ENCODE measurements at regions not wholly inside any gene's neighbourhood (a gene's known extent, or its start where the extent isn't known, plus 50 kb on each side); places are given as distances from the start of the nearest gene placed in this dataset.

DNA sequence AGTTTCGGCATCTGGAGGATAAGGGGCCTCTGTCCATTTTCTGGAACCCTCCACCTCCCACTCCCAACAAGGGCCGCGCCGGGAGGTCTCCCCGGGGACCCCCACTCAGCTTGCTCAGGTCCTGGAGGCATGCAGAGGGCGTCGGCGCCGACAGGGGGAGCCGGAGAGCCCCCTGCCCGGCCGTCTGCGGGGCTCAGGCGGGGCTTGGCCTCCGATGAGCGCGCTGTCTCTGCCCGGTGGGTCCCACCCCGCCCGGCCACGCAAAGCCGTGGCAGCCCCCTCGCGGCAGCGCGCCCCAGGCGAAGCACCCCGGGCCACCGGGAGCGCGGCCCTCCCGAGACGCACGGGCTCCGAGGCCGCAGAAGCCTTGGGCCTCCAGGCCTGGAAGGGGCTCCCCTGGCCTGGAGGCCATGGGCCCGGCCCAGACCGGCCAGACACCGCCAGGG, 149.7 kb upstream of the ZNF536 start:
- DNase-seq: no peak

DNA sequence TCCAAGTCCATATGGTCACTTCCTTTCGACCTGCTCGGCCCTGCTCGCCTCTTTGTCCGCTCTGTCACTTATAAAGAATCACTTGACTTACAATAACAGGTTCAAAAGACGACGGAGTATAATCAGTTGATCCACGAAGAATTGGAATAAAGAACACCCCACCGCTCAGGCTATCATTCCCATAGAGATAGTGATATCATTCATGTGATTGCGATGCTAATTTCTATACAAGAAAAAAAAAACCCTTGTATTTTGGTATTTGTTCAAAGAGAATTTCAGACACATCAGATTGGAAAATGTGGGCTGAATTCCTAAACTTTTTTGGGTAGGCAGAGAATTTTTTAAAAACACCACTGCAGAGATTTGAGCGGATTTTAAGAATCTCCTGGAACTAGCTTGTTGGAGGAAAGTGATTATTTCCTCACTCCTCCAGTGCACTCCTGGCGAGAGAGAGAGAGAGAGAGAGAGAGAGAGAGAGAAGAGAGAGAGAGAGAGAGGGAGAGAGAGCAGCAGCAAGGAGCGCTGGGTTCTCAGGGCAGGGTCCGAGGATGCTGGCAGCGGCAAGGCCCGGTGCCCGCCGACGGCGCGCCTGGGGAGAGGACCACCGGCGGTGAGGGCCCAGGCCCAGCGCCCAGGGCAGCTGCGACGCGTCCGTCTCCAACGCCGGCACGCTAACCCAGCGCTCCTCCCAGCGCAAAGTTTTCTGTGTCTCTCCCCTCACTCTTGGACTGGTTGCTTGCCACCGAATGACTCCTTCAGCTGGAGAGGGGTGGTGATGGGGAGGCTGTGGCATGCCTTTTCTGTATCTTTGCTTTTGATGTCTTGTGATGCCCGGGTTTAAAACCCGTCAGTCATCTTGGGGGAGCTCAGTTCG, 149.0 kb upstream of the ZNF536 start:
- no peak for DNase-seq

DNA sequence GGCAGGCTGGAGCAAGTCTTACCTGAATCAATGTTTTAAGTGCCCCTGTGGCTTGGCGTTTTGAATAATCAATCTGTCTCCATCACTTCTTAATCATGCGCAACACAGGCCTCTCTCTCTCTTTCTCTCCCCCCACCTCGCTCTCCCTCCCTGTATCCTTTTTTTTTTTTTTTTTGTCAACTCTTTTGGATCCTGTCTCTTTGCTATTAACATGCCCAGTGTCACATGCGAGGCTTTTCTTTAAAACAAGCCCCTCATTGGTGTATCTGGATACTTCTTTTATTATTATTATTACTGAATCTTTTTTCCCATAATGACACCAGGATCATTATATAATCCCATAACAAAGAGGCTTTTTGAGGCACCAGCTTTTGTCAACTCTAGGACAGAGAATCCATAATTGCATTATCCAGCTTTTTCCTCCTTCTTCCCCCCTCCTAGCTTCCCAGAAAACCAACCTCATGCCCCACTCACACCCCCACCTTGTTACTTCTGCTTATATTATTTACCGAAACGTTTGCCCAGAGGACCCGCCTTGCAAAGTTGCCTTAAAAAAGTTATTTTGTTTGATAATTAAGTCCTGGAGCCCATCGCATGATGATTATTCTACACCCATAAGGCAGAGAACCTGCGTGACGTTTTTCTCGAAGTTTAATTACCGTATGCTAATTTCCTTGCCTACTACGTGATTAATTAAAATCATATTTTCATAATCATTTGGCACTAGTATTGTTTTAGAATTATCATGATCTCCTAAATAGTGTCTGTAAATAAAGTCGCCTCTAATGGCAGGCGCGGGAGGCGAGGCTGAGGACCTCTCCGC, 148.1 kb upstream of the ZNF536 start:
- no peak for DNase-seq

DNA sequence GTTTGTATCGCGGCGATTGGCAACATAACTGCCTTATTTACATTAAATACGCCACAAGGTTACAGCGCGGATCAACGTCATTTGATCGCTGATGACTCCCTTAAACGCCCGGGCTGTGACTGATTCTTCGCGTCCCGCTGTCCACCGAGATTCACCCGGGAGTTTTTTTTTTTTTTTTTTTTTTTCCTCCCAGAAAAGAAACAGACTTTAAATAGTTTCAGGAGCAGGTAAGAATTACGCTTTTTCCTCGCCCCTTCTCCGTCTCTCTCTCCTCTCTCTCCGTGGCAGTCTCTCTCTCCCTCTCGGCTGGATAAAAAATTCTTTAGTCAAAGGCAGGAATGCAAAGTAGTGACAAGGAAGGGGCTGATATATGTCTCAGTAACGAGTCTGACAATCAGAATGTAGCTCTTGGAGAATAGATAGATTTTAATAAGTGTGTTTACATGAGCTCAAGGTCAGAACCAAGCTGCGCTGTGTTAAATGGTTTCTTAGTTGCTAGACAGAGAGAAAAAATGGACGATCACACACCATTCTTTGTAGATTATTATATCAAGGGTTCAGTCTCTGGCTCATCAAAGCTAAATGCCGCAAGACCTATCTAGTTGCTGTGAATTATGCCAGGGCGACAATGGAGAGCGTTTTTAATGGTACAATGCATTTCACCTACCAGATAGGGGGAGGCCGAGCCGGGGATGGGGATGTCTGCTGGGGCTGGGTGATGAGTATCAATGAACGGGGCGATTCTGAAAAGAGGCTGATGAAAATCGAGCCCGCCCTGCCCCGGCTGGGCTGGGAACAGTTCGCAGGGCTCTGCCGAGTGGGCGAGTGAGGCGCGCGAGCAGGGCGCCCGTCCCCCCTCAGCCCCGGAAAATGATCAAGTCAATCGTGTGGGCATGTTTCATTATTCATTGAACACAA, 147.2 kb upstream of the ZNF536 start:
- no peak for DNase-seq

DNA sequence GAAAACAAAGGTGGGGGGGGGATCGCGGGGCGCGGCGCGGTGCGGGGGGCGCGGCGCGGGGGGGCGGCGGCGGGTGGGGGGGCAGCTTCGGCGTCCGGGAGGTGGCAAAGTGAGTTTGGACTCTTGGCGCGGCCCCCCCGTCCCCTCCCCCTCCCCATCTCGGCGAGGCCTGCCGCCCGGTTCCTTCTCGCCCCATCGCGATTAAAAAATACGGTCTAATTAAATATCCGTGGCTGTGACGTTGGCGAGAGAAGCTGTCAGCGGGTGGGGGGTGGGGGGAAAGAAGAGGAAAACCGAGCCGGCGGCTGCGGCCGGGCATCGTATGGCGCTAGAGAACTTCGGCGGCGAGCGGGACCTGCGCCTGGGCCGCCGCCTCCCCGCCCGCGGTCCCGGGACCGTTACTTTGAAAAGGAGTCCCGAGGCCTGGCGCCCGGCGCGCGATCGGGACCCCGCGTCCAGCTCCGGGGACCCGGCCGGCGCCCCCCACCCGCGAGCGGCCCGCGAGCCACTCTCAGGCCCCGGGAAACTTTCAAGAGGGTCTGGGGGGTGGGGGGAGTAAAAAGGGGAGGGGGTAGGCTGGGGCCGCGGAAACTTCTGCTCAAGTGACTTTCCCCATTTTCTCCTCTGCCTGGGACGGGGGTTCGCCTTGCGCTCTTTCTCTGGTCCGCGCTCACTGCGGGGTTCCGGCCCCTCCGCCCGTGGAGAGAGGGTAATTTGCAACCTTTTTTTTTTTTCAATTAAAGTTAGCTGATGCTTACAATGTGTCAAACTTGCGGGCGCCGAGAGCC, 146.3 kb upstream of the ZNF536 start:
- DNase-seq: no peak

DNA sequence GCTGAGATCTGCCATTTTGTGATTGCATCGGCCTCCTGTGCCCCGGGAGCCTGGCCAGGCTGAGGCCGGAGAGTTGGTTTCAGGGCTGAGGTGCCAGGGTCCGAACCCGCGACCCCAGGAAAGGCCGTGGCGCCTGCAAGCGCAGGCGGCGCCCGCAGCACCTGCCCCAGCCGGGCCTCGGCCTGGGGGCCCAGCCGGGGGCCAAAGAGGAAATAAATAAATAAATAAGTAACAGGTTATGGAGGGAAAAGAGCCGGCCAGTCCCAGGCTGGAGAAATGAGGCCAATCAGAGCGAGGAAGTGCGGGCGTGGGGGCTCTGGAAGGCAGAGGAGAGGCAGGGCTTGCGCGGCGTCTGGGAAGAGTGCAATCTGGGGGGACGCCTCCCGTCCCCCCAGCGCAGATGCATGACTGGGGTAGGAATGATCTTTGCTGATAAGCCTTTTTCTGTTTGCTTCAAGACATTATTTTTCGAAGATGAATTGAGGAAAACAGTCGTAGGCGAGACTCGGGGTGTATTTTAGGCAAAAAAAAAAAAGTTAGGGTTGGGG, 145.6 kb upstream of the ZNF536 start:
- DNase-seq: no peak

DNA sequence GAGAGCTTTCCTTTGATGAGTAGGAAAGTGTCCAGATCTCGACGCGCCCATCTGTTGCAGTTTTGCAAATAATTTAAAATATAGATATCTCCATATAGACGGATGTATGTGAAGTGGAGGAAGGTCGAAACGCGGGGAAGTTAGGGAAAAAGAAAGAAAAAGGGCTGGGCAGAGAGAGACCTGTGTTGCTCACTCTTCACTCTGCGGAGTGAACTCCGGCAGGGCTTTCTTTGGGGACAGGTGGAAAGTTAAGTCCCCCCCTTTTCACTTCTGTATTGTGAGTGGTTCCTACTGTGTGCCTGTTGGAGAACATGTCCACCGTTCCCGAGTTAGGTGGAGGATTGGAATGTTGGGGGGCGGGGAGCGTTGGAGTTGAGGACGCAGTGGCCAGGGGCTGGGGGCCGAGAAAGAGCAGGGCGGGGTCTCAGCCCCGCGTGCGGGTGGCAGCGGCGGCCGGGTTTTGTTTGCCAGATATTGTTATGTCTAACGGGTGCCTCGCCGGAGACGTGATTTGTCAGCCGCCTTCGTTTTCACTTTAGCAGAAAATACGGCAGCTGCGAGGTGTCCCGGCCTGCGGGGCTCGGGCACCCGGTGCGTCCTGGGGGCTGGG, 145.1 kb upstream of the ZNF536 start:
- no peak for DNase-seq

DNA sequence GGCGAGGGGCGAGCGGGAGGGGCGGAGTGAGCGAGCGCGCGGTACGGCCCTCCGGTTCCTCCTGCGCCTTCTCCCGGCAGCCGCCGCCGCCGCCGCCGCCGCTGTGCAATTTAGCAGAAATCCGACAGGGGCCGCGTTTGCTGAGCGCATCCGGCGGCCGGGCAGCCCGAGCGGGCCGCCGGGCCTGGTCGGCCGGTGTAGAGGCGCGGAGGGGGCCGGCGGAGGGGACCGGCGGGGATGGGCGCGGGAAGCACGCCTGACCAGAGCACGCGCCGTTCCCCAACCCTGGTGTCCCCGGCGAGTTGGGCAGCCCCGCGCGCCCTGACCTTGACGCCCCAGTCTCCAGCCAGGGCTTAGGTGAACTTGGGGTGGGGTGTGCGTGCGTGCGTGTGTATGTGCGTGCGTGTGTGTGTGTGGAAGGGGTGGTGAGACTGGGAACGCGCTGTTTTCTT, 144.5 kb upstream of the ZNF536 start:
- DNase-seq: peak; percentile 53

DNA sequence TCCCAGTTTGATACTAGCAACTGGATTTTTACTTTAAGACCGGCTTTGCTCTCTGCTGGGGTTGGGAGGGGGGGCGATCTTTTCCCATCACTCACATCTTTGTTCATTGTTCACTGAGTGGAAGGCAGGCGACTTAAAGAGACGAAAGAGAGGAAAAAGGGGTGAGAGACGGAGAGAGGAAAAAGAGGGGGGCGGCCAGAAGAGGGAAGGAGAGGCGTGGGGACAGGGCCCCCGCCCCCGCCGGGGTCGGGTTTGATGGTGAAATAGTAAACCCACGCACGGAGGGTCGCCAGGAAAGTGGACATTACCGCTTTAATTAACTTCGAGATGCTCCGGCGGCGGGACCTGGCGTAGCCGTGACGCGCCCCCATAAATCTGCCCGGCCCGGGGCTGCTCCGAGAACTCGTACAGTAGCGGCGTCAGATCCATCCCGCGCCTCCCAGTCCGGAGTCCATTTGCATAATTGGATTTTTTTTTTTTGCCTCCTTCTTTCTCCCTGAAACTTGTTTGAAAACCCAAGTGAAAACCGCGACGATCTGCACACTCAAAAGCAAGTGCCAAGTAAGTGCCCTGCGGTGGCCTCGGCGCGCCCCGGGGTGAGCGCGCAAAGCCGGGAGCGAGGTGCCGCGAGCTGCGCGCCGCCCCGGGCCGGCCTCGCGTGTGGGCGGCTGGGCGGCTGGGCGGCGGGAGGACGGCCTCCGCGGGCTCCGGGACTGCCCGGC, 143.9 kb upstream of the ZNF536 start:
- DNase-seq: no peak

DNA sequence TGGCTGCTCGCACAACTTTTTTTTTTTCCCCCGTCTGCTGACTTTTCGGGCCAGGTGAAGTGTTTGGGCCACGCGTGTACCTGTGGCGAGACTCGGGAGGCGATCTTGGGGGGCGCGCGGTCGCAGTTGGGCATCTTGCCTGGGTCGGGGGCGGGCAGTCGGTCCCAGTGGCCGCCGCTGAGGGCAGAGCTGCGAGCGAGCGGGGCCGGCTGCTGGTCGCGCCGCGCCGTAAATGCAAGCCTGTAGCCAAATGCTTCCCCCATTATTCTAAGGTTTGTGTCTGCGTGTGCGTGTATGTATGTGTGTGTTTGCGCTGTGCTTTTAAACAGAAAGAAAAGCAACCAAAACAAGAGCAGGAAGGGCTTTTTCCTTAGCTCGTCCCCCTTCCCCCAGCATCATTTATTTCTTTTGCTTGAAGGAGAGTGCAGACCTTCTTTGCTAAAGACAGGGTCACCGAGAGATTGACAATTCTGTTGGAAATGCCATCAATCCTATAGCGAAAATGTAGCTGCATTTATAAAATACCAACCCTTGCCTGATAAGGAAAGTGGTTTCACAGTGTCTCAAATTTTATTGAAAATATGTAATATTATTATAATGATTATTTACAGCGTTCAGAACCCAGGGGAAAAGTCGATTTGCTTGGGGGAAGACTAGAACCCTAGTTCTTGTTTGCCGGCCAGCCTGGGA, 143.2 kb upstream of the ZNF536 start:
- no peak for DNase-seq

DNA sequence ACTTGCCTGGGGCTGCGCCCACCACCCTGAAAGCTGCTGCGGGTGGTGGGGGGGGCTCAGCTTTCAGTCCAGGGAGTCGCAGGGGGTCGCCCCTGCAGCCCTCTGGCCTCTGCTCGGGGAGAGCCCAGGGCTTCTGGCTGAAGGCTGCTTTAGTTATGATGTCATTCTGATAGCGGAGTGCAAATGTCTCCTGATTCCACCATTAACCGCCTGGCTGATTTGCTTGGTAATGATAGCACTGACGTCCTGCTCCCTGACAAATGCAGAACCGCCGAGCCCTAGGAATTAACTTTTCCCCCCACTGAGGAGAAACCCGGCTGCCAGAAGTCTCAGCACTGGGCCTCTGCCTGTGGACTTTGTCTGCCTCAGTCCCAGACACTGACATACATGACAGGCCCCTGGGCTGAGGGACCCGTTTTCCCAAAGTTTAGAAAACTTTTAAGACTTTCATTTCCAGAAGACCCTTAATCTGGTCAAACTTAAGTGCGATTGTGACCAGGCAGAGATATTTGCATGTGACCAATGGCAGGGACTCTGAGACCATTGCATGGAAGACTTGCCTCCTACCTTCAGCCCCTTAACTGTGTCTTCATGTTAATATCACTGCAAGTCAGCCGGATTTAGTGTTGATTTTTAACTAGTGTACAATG, 142.5 kb upstream of the ZNF536 start:
- DNase-seq: no peak

DNA sequence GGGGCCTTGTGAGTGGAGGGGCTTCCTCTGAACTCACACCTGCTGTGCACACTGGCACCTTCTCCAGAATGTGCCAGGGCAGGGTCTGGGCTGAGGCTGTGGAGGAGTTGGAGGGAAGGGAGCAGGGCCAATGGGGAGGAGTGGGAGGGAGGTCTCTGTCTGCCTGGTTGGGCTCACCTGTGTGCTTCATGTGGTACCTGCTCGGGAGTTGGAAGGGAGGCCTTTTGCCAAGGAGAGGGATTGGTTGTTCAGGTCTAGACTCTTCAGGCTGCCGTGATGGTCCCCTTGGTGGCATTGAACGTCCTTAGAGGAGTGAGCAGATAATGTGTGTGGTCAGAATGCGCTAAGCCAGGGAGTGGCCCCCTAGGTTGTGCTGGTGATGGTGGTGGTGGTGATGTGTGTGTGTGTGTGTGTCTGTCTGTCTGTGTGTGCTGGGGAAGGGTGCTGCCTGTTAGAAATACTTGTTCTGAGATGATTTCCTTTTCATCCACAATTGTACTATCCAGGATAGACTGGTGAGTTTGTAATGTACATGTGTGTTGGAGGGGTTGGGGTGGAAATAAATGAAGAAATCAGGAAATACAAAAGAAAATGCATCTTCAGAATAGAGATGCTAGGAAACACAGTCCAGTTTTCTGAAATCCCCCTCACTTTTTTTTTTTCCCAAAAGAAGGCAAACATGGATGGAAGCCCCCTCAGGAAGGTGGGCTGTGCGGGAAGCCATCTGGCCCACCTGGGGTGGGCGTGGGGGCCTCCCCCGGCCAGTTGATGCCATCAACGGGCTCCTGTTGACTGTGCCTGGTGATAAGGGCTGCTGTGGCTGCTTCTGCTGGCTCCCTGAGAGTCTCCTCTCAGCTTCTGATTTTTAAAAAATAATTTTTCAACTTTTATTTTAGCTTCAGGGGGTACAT, 140.5 kb upstream of the ZNF536 start:
- no peak for DNase-seq

DNA sequence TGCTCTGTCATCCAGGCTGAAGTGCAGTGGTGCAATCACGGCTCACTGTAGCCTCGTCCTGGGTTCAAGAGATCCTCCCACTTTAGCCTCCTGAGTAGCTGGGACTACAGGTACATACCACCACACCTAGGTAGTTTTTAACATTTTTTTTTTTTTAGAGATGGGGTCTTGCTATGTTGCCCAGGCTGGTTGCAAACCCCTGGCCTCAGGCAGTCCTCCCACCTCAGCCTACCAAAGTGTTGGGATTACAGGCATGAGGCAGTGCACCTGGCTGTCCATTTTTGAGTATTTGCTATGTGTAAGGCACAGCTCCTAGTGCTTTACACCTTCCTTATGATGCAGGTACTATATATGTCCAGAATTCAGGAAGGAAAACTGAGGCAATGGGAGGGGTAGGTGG, 138.8 kb upstream of the ZNF536 start:
- no peak for DNase-seq

DNA sequence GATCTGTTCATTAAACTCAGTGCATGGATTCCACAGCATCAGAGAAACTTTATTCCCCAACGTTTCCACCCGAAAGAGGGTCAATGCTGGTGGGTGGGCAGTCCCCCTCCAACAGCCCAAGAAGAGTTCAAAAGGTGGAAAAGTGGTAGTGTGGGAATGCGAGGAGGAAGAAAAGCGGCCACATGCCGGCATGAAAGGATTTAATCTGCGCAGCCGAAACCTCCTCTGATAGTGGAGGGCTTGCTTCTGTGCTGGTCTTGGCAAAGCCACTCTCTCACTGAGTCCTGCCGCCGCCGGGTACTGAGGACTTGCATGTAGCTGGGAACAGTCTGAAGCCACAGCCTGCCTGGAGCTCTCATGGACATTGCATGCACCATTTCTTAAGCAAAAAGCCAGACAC, 136.2 kb upstream of the ZNF536 start:
- DNase-seq: peak; percentile 51

DNA sequence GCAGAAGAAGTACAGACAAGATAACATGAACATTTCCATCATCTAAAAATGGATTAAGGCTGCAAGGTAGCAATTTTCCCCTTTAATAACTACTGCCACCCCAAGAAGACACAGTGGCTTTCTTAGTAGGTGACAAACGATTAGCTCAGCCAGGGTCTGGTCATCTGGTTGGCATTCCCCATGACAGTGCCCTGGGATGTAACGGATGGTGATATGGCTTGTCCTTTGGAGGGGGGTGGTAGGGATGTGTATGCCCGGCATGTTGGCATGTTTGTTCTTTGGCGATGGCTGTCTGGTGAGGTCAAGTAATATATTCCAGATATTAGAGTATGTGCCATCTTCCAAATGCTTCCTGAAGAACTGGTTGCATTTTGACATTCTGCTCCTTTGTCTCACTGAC, 135.6 kb upstream of the ZNF536 start:
- DNase-seq: no peak

DNA sequence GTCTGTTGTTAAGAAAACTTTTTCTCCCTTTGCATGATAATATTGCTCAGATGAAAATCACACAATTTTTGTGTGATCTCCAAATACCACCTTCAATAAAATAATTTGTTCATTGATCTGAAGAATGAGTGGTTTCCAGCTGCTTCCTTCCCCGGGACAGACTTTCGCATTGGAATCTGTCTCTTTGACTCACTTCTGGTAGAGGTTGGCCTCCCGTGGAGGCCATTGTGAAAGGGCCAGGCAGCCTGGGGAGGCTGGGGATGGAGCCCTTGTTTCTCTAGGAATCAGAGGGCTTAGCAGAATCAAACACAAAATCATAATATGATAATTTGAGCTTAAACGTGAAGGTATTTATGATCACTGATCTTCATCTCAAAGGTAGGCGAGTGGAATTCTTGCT, 135.0 kb upstream of the ZNF536 start:
- no peak for DNase-seq

DNA sequence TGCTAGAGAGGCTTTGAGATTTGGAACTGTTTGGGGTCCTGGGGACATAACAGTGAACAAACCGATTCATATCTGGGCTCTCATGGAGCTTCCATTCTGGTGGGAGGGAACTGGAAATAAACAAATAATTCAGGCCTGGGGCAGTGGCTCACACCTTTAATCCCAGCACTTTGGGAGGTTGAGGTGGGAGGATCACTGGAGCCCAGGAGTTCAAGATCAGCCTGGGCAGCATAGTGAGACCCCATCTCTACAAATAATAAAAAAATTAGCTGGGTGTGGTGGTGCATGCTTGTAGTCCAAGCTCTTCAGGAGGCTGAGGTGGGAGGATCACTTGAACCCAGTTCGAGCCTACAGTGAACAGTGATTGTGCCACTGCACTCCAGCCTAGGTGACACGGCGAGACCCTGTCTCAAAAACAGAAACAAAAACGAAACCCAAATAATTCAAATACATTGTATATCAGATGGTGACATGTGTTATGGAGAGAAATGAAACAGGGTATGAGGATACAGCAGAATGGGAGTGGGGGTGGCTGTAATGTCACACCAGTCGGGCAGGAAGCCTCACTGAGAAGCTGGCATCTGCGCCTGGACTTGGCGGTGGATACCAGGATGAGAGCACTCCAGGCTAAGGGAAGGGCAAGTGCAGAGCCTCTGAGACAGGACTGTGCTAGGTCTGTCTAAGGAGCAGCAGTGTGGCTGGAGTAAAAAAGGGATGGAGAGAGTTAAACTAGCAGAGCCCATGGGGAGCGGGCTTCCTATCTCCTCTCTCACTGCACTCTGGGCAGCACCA, 131.1 kb upstream of the ZNF536 start:
- no peak for DNase-seq

Data from occipital lobe (tissue), 1 donor.